ENCODE measurements at regions not wholly inside any gene's neighbourhood (a gene's known extent, or its start where the extent isn't known, plus 50 kb on each side); places are given as distances from the start of the nearest gene placed in this dataset.
"Not testable (repeated sequence)": the region's sequence is repeated elsewhere in the genome, so short reads cannot be mapped to it uniquely, and the experiment has no call there.

DNA sequence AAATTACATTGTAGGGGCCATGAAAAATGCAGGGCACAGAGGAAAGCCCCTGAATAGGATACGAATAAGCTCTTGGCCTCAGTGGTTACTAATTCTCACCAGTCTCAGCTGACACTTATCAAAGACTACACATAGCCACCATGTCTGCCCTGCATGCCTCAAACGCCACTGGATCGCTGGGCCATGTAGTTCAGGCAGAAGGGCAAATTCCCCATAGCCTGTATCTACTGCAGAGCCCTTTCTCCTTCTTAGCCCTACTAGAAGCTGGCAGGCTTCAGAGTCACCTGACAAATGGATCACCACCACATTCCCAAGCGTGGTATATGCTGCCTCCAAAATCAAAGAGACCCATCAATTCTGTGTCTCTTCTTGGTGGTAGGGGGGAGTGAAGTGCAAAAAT lies 177.4 kb downstream of the MINAR1 start:
- DNase-seq = no peak

DNA sequence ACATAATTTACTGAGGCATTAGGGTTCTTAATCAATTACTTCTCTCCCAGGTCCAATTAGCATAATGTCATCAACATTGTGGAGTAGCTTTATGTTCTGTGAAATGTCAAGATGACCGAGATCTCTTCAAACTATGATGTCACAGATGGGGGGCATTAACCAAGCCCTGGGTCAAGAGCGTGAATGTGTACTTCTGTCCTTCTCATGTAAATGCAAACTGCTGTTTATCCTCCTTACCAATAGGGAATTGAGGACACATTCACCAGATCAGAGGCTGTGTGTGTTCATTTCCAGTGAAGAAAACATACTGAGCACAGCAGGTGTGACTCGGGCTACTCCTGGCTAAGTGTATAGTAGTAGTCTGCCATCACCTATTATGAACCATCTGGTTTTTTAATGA lies 177.9 kb downstream of the MINAR1 start:
- DNase-seq = no peak

DNA sequence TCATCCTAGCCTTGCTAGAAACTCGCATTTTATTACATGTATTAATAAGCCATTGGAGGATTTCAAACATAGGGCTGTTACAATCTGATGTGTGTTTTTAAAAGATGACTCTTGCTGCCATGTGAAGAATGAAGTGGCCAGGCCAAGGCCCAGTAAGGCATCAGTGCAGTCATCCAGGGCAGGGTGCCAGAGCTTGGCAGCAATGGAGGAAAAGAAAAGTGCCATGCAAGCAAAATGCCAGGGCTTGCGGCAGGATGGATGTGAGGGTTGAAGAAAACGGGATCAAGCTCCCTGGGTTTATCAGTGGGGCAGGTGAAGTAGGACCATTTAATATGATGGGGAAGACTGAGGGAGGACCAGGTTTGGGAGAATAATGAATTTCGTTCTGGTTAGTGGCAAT lies 183.6 kb downstream of the MINAR1 start:
- no peak for DNase-seq

DNA sequence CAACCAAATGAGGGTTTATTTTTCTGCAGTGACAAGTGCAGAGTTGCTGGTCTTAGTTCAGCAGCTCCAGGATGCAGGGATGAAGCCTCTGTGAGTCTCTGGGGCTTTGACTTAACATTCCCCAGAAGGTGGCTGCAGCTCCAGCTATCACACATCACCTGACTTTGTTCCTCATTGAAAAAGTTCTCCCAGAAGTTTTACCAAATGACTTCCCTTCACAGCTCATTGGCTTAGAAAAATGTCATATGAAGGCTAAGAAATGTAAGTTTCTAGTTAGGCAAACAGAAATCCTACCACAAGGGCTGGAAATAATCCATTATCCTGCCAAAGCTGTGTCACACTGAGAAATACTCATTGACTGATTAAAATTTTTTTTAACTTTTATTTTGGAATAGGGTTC lies 184.9 kb downstream of the MINAR1 start:
- no peak for DNase-seq

DNA sequence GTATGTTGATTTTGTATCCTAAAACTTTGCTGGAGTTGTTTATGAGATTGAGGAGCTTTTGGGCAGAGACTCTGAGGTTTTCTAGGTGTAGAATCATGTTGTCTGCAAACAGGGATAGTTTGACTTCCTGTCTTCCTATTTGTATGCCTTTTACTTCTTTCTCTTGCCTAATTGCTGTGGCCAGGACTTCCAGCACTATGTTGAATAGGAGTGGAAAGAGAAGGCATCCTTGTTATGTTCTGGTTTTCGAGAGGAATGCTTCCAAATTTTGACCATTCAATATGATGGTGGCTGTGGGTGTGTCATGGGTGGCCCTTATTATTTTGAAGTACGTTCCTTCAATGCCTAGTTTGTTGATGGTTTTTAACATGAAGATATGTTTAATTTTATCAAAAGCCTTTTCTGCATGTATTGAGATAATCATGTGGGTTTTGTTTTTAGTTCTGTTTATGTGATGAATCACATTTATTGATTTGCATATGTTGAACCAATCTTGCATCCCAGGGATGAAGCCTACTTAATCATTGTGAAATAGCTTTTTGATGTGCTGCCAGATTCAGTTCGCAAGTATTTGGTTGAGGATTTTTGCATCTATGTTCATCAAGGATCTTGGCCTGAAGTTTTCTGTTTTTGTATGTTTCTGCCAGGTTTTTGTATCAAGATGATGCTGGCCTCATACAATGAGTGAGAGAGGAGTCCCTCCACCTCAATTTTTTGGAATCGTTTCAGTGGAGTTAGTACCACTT lies 188.1 kb downstream of the MINAR1 start:
- no peak for DNase-seq

DNA sequence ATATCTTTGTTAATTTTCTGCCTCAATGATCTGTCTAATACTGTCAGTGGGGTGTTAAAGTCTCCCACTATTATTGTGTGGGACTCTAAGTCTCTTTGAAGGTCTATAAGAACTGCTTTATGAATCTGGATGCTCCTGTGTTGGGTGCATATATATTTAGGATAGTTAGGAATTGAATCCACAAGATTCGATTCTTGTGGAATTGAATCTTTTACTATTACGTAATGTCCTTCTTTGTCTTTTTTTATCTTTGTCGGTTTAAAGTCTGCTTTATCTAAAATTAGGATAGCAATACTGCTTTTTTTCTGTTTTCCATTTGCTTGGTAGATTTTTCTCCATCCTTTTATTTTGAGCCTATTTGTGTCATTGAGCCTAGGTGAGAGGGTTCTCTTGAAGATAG lies 189.7 kb downstream of the MINAR1 start:
- DNase-seq = not testable (repeated sequence)

DNA sequence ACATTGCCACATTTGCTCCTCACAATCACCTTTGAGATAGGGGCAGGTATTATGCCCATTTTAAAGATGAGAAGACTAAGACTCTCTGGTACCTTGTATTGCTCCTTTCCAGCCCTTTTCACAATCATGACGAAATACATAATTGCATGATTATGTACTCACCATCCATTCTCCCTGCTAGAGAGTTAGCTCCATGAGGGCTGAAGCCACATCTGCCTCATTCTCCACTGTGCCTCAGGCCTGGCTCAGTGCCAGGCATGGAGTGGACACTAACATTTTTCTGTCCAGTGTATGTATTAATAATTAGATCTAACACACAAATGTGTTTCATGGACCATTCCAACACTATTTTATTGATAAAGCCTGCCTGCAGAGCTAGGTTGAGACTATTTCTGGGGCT lies 191.4 kb downstream of the MINAR1 start:
- DNase-seq = no peak

DNA sequence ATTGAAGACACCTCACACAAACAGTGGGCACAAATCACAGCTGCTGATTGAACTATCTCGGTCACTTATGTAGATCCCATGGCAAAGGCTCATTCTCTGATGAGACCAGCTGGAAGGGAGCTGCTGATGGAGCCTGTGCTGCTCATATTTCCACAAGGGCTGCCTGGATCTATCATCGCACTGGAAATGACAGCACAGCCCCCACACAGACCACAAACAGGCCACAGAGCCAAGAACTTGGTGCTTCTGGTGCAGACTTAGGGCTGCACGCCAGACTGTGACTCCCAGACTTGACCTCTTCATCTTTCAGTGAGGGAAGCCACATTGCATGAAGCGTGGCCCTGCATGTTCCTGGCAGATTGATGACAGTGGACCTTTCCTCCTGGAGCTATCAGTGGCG lies 197.6 kb downstream of the MINAR1 start:
- no peak for DNase-seq

DNA sequence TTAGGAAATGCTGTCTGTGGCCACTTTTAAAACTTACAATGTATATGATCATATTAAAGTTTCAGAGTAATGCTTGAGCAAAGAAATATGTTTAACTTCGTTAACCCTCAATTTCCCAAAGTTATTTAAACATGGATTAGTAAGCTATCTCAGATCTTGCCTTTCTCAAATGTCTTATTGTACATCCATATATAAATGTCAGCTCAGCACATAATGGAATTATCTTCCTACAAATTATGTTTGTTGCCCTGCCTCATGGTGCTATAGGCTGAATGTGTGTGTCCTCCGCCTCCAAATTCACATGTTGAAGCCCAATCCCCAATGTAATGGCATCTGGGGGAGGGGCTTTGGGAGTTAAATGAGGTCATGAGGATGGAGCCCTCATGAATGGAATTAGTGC lies 200.3 kb downstream of the MINAR1 start:
- no peak for DNase-seq

DNA sequence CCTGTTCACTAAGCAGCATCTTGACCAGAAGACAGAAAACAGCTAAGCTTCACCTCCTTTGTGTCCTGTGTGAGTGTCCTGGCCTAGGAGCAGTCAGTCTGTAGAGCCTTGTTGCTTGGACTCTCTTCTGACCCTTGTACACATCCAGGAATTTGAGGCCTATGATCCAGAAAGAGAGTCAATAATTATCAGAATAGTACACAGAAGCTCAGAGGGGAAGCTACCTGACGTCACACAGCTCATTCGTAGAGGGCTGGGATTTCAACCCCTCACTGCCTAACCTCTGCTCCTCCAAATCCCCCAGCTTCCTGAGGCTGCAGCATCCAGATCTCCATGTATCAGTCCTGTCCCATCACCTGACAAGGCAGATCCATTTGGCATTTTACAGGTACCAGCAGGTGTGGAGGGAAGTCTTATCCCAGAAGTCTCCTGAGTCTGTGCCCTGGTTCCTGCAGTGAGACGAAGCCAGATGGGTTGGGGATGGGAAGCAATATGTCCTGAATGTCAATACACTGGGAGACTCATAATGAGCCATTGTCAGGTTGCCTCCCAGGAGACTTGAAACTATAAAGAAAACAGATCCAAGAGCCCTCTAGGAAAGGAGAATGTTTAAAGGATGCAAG lies 203.1 kb downstream of the MINAR1 start:
- no peak for DNase-seq

DNA sequence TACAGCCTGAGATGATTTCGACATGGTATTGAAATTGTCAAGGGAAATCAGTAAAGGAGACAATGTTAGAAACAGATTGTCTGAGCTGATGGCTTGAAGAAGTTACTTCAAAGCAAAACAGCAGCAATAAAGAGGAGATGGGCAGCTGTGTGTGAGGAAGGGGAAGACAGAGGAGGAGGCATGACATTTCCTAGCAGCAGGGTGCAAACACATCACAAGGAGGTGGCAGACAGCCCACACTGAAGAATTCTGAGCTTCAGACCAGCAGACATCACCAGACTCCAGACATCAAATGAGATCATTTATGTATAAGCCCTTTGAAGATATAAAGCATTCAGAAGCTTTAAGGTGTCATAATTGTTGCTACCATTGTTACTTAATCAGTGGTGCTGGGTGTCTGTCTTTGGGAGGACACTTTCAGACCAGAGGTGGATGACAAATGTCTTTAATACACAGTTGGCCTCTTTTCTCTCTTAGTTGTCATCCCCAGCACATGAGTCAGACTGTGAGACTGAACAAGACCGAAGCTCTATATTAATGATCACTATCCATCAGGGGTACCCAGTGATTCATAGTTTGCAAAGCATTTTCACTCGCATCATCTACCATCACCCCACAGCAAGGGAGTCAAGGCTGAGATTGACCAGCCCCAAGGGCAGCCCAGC lies 203.9 kb downstream of the MINAR1 start:
- DNase-seq = no peak

DNA sequence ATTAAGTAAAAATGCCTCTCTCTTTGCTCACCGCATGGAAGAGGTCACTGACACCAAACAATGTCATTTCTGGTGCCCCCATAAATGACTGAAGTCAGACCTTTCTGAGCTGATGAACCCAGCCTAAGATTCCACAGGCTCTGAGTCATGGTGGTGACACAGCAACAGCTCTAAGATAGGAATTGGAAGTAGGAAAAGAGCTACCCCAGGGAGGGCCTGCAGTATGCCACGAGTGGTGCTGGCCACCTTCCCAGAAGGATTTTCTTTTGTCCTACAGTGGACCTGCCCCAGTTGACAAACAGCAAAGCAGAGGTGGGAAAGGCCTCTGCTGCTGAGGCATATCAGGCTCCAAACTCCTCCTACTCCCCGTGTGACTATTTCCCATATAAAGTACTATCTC lies 208.1 kb downstream of the MINAR1 start:
- DNase-seq = no peak

DNA sequence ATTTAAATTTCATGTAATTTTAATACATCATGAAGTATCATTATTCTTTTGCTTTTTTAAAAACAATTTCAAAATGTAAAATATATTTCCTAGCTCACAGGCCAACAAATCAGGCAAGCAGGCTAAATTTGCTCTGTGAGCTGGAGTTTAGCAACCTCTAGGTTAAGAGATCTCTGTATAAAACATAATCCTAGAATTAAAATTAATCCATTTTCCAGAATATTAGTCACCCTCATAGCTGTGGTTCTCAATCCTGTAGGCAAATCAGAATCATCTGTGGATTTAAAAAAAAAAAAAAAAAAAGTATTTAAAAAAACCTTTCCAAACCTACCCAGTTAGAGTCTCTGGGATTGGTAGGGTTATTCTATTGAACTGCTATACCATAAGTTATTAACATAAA lies 209.7 kb downstream of the MINAR1 start:
- no peak for DNase-seq

DNA sequence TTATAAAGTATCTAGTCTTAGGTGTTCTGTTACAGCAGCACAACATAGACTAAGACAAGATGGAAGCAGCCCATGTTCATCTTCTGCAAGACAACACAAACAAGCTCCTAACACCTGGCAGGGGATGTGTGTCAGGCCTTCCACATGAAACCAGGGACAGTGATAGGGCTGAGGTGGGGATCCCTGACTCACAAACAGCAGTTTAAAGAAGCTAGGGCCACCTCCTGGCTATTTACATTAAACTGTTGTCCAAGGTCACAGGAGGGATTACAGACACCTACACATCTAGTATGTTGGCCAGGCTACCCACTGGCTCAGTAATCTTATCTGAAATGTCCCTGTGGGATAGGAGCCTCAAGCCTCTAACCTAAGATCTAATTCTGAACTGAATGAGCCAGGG lies 211.3 kb downstream of the MINAR1 start:
- no peak for DNase-seq

DNA sequence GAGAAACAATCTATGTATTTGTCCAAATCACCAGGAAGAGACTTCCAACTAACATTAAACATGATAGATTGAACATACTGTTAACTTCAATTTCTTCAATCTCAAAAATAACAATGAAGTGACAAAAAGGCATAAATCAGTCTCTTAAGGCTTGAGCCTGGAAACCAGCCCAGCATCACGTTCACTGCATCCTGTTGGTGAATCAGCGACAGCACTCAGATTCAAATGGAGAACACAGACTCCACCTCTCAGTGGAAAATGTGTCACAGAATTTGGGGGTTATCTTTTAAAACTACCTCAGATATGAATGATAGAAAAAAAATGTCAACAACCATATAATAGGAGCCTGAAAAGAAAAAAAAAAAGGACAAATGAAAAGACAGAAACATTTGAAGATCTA lies 212.0 kb downstream of the MINAR1 start:
- DNase-seq = no peak

DNA sequence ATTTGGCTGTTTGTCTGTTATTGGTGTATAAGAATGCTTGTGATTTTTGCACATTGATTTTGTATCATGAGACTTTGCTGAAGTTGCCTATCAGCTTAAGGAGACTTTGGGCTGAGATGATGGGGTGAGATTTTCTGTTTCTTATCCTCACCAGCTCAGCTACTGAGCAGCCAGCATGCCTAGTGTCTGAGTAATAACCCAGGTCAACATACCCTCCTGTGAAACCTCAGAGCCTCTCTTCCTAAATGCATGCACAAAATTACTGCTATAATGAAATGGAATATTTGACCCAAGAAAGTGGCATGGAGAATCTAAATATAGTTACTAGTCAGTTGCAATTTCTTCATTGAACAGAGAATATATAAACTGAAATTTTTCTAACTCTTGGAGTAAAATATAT lies 220.8 kb downstream of the MINAR1 start:
- DNase-seq = not testable (repeated sequence)

DNA sequence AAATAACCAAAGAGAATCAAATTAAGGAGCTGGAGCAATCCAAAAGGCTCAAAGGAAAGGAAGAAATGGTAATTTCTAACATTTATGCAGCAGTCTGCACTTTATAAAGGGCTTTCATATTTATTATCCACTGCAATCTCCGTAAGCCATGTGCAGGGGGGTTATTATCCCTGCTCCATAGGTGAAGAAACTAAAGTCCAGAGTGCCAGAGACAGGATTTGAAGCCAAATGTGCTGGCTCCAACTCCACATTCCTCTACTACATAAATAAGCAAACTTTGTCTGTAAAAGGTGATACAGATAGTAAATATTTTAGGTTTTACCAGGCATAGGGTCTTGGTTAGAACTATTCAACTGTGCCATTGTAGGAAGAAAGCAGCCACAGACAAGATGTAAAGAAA lies 221.4 kb downstream of the MINAR1 start:
- DNase-seq = no peak

DNA sequence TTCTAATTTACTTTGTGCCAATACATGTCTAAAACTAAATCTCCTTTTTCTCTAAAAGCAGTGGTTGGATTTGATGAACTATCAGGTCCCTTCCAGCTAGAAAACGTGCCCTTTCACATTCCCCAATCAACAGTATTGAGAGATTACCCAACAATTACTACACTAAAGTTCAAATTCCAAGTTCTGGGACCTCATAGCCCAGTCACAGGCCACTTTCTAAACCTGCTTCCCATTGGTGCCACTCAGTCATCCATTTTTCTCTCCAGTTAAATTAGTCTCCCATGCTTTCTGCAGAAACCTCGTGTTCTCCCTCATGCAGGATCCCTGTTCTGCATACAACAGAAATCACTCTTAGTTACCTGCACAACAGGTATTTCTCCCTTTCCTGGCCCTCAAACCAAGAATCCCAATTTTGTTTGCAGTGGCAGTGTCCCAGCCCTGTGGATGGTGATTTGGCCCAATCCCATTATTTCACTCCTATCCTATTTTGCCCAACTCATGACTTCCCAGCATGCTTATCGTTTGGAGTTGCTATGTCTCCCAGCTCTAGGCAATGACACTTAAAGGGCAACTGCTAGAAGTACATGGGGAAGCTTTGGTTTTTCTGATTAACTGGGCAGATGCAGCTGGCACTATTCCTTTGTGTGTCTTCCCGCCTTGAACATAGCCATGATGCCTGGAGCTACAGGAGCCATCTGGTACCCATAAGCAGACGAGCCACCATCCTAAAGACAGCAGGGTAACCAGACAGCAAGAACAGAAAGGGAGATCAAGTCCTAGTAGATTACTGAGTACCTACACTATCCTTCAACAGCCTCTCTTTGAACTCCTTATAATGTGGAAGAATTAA lies 224.2 kb downstream of the MINAR1 start:
- DNase-seq = no peak

DNA sequence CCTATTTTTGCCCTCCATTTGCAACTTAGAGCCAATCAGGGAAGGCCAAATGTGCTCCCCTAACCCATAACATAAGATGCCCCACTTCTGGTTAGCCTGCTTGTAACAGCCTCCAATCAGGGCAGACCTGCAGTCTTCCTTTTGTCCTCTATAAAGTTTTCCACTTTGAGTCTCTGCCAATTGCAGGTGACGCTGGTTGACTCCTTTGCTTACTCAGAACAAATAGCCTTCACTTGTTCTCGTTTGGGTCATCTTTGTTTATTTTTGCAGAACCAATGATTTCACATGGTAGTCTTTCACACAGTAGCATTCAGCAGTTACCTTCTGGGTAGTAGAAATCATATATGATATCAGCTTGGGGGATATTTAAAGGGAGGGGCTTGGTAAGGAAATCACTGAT lies 225.6 kb downstream of the MINAR1 start:
- no peak for DNase-seq

DNA sequence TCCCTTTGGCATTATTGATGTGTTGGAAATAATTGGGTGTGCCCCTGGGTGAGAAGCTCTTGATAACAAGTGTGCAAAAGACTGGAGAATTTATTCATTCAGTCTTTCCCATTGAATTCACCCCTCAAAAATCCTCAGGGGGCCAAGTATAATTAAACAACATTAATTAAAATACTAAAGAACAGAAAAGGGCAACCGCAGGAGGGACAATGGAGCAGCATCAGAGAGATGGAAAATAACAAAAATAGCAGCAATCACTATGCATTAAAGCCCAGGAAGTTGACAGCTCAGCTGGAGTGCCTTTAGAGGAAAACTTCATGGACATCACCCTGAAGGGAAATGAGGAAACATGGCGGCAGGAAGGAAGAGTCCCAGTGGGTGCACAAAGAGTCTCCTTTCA lies 227.6 kb downstream of the MINAR1 start:
- DNase-seq = no peak

DNA sequence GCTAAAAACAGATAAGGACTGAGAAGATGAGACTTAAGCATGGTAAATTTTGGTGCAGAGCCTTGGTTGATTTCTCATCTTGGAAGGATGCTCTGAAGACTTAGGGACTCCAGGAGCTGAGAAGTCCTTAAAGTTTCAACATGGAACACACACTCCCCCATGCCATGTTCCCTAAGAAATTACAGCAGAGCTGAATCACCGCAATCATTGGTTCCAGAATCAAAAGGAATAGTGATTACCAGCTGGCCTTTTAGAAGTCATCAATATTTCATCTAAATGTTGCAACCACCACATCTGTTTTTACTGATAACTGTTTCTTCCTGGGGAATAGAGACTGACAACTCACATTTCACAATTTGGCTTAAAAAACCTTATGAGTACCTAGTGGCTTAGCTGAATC lies 229.3 kb downstream of the MINAR1 start:
- DNase-seq = no peak

DNA sequence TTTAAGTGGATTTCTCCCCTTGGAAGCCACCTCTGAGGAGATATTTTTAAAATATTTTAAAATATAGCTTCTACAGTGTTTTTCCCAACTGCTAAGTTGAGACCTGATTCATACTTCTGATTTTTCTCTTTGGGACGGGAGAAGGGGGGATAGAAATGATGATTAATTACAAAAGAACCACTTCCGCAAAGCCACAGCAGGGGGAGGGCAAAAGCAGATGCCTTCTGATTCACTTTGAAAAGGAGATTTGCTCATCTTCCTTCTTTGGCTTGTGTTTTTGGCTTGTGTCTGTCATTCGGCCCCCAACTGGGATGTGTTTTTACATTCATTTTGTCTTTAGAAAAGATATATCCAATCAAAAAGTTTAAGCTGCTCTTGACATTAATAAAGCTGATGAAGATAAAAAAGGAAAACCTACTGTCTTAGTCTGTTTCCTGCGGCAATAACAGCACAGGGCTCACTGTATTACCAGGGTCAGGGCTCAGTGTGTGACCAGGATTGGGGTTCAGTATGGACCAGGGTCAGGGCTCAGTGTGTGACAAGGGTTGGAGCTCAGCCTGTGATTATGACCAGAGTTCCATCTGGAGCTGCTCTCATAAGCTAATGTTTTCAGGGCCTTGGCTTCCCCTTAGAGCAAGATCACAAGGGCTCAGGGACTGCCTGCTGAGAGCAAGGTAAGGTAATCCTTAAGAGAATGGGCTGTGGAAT lies 223.2 kb downstream of the MTHFS start:
- DNase-seq = no peak

DNA sequence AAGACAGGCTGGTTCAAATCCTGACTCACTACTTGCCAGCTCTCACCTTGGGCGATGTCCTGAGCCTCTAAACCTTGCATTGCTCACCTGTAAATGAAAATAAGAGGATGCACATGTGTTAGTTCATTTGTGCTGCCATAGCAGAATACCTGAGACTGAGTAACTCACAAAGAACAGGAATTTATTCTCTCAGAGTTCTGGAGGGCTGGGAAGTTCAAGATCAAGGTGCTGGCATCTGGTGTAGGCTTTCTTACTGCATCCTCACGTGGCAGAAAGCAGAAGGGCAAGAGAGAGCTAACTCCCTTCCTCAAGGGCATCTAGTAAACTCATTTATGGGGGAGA lies 222.7 kb downstream of the MTHFS start:
- DNase-seq = no peak
